Activated B cell treated with CpG ODN at 0.5 μM for 24 hours (primary cell): ENCODE measurements at regions not wholly inside any gene's neighbourhood (a gene's known extent, or its start where the extent isn't known, plus 50 kb on each side); places are given as distances from the start of the nearest gene placed in this dataset.

Experiments used
- ATAC-seq: fragments of 200-7000 bp; cut with Tn5 transposase; one replicate; pipeline ENCODE4 v1.10.0; 2021; ENCODE audit warnings: low read depth, mild to moderate bottlenecking, moderate library complexity
- CTCF ChIA-PET: fragments of 350-600 bp; sonication (Branson Sonifier 250); formaldehyde crosslinking; loops from one replicate; lab custom pipeline; 2021; ENCODE audit warnings: antibody characterized with exemption; lab: Charles Lee
- POLR2A ChIA-PET: fragments of 350-600 bp; sonication (Branson Sonifier 250); formaldehyde crosslinking; loops from one replicate; lab custom pipeline; 2021; ENCODE audit warnings: antibody characterized with exemption; lab: Charles Lee
- DNase-seq: peaks from one replicate; pipeline ENCODE4 v3.0.0; 2022
- H3K27ac Mint-ChIP-seq: one replicate; pipeline ENCODE4 v1.8.0; 2020; ENCODE audit warnings: mixed read lengths
- H3K27me3 Mint-ChIP-seq: one replicate; pipeline ENCODE4 v1.8.0; 2021; ENCODE audit warnings: mixed read lengths
- H3K36me3 Mint-ChIP-seq: one replicate; pipeline ENCODE4 v1.8.0; 2021; ENCODE audit warnings: low read depth, mixed read lengths
- H3K4me1 Mint-ChIP-seq: one replicate; pipeline ENCODE4 v1.8.0; 2021; ENCODE audit warnings: mixed read lengths
- H3K4me3 Mint-ChIP-seq: one replicate; pipeline ENCODE4 v1.8.0; 2020; ENCODE audit warnings: mild to moderate bottlenecking, mixed read lengths
- H3K9me3 Mint-ChIP-seq: one replicate; pipeline ENCODE4 v1.8.0; 2020; ENCODE audit warnings: mixed read lengths
- CTCF ChIP-seq: fragments of 200-600 bp; IDR thresholded peaks from one replicate; pipeline ENCODE4 v1.8.0; 2022; ENCODE audit warnings: antibody characterized with exemption, mild to moderate bottlenecking
- intact Hi-C: fragments of 100-400 bp; cut with micrococcal nuclease; formaldehyde crosslinking; loops from one replicate; pipeline ENCODE4 v1.15.1; 2024

GRCh38 chr15:26372706-26373105, 400.2 kb downstream of the GABRB3 start:
- peaks cover 15% of the 10 kb centered on the region for H3K9me3 Mint-ChIP-seq
- TF ChIP-seq CTCF, result no peak
- ATAC-seq, result no peak
- POLR2A ChIA-PET, result no interaction called here
- H3K4me1 Mint-ChIP-seq, result no peaks in the 10 kb centered on the region
- no peak overlapping the region for H3K4me3 Mint-ChIP-seq
- H3K36me3 Mint-ChIP-seq, result no peaks in the 10 kb centered on the region
- no peak for DNase-seq
- no peak overlapping the region for H3K27ac Mint-ChIP-seq
- H3K27me3 Mint-ChIP-seq, result no peaks in the 10 kb centered on the region
- CTCF ChIA-PET, result no interaction called here
- intact Hi-C loops, result no loop called here

GRCh38 chr15:26365077-26365476, 407.8 kb downstream of the GABRB3 start:
- Mint-ChIP-seq H3K4me1 (no peaks in the 10 kb centered on the region), H3K9me3 (peaks cover 16% of the 10 kb centered on the region), H3K4me3 (no peak overlapping the region), H3K27ac (no peak overlapping the region), H3K27me3 (no peaks in the 10 kb centered on the region), H3K36me3 (no peaks in the 10 kb centered on the region)
- DNase-seq, result no peak
- no peak for TF ChIP-seq CTCF
- ATAC-seq, result no peak
- ChIA-PET CTCF (no interaction called here), POLR2A (no interaction called here)
- intact Hi-C loops, result no loop called here

- Mint-ChIP-seq H3K27me3 (no peaks in the 10 kb centered on the region), H3K9me3 (peaks cover 14% of the 10 kb centered on the region), H3K4me3 (no peak overlapping the region), H3K36me3 (no peaks in the 10 kb centered on the region), H3K4me1 (no peaks in the 10 kb centered on the region), H3K27ac (no peak overlapping the region)
- TF ChIP-seq CTCF, result no peak
- ATAC-seq, result no peak
- intact Hi-C loops, result no loop called here
- CTCF ChIA-PET, result no interaction called here
- DNase-seq, result no peak
- POLR2A ChIA-PET, result no interaction called here
Observed at GRCh38 chr15:26359855-26360254, 413.0 kb downstream of the GABRB3 start.

GRCh38 chr15:26358708-26359107, 414.2 kb downstream of the GABRB3 start:
- H3K9me3 Mint-ChIP-seq, result peaks cover 11% of the 10 kb centered on the region
- no peak overlapping the region for H3K27ac Mint-ChIP-seq
- no peaks in the 10 kb centered on the region for H3K36me3 Mint-ChIP-seq
- H3K4me3 Mint-ChIP-seq, result no peak overlapping the region
- intact Hi-C loops, result no loop called here
- POLR2A ChIA-PET, result no interaction called here
- ATAC-seq, result no peak
- H3K27me3 Mint-ChIP-seq, result no peaks in the 10 kb centered on the region
- H3K4me1 Mint-ChIP-seq, result no peaks in the 10 kb centered on the region
- TF ChIP-seq CTCF, result no peak
- CTCF ChIA-PET, result no interaction called here
- DNase-seq, result no peak

- no peak overlapping the region for H3K4me3 Mint-ChIP-seq
- no peak for ATAC-seq
Observed at GRCh38 chr15:26357653-26358052, 415.2 kb downstream of the GABRB3 start.

More at GRCh38 chr15:26357653-26358052, 415.2 kb downstream of the GABRB3 start:
- no peak for TF ChIP-seq CTCF
- H3K27ac Mint-ChIP-seq, result no peak overlapping the region
- H3K9me3 Mint-ChIP-seq, result peaks cover 14% of the 10 kb centered on the region
- CTCF ChIA-PET, result no interaction called here
- DNase-seq, result no peak
- no peaks in the 10 kb centered on the region for H3K36me3 Mint-ChIP-seq
- intact Hi-C loops, result no loop called here
- no peaks in the 10 kb centered on the region for H3K27me3 Mint-ChIP-seq
- no peaks in the 10 kb centered on the region for H3K4me1 Mint-ChIP-seq
- POLR2A ChIA-PET, result no interaction called here
